ENCODE measurements at regions not wholly inside any gene's neighbourhood (a gene's known extent, or its start where the extent isn't known, plus 50 kb on each side); places are given as distances from the start of the nearest gene placed in this dataset.

DNA sequence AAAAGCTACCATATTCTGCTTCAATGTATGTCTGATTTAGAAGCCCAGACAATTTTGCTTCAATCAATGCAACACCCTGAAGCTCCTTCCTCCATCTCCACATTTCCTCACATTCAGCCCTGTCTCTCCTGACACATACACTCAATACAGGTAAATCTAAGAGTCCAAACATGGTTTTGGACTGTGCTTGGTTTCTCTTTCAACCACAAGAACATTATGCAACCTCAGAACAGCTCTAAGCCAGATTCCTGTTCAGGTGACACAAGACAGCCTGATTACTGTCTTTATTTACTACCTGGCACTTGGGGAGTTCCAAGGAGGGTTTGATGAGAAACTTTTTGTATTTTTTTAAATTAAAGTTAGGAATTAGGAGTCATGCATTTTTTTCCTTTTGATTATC is 307.5 kb upstream of the SLIT2 start:
- TF ChIP-seq, protein P1, sequence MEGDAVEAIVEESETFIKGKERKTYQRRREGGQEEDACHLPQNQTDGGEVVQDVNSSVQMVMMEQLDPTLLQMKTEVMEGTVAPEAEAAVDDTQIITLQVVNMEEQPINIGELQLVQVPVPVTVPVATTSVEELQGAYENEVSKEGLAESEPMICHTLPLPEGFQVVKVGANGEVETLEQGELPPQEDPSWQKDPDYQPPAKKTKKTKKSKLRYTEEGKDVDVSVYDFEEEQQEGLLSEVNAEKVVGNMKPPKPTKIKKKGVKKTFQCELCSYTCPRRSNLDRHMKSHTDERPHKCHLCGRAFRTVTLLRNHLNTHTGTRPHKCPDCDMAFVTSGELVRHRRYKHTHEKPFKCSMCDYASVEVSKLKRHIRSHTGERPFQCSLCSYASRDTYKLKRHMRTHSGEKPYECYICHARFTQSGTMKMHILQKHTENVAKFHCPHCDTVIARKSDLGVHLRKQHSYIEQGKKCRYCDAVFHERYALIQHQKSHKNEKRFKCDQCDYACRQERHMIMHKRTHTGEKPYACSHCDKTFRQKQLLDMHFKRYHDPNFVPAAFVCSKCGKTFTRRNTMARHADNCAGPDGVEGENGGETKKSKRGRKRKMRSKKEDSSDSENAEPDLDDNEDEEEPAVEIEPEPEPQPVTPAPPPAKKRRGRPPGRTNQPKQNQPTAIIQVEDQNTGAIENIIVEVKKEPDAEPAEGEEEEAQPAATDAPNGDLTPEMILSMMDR (IDR thresholded peaks at IDR 0.05; ENCODE audit: insufficient read depth, low read length, poor library complexity, severe bottlenecking) = no peak
- TF ChIP-seq EZH2phosphoT487 (conservative IDR thresholded peaks at IDR 0.05; ENCODE audit: low read length) = no peak

Measured in SU-DHL-6 (cell line).